Stimulated activated CD8-positive, alpha-beta memory T cell treated with anti-CD3 and anti-CD28 coated beads, Interleukin-12 subunit alpha, Interleukin-12 subunit beta, amount 100 ng/mL, for 1 hour (primary cell): ENCODE measurements at regions not wholly inside any gene's neighbourhood (a gene's known extent, or its start where the extent isn't known, plus 50 kb on each side); places are given as distances from the start of the nearest gene placed in this dataset.

Experiments
- DNase-seq: peaks from one replicate; pipeline ENCODE4 v3.0.0-alpha.2; 2020; ENCODE audit warnings: low read depth

- DNase-seq = no peak
Observed at GRCh38 chr18:77520767-77521166, 271.1 kb downstream of the GALR1 start.

DNA sequence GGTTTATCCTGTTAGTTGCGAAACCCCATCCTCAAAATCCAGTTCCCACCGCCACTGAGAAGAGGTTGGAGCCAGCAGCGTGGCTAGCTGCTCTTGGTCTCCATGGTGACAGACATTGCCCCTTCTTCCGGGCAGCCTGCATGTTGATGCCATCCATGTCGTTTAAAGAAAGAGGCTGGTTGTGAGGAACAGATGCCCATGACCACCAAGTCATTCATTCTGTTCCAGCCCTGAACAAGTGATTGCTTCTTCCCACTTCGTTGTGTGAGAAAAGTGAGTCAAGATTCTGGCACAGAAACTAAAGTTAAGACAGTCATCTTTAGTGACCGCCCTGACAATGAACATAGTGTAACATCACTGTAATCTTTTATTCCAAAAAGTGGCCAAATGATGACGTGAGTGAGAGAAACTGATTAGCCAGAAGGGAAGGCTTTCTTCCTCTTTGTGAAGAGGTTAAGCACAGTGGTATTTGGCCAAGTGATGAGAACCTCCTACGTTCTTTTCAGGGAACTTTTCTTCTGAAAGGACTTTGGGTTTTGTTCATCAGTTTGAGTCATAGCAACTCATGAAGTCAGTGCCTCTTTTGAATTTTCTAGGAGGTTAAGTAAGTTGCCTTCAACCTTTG lies 272.5 kb downstream of the GALR1 start:
- DNase-seq = no peak

DNA sequence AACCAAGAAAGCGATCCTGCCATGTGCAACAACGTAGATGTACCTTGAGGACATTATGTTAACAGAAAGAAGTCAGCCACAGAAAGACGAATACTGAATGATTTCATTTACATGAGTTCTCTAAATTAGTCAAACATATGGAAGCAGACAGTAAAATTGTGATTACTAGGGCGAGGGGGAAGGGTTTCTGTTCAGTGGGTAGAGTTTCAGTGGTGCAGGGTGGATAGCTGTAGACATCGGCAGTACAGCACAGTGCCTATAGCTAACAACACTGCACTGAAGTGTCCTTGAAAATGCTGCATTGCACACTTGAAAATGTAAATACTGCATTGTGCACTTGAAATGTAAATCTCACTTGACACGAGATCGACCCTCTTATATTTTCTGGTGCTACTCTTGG lies 275.3 kb downstream of the GALR1 start:
- DNase-seq = no peak

DNA sequence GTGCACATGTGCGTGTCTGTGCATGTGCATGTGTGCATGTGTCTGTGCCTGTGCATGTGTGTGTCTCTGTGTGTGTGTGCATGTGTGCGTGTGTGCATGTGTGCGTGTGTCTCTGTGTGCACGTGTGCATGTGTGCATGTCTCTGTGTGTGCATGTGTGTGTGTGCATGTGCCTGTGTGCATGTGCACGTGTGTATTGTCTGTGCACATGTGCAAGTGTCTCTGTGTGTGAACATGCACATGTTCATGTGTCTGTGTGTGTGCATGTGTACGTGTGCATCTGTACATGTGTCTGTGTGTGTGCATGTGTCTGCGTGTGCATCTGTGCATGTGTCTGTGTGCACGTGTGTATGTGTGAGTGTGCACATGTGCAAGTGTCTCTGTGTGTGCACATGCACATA lies 277.3 kb downstream of the GALR1 start:
- DNase-seq = no peak

- no peak for DNase-seq
Observed at GRCh38 chr18:77528872-77529271, 279.2 kb downstream of the GALR1 start.

DNA sequence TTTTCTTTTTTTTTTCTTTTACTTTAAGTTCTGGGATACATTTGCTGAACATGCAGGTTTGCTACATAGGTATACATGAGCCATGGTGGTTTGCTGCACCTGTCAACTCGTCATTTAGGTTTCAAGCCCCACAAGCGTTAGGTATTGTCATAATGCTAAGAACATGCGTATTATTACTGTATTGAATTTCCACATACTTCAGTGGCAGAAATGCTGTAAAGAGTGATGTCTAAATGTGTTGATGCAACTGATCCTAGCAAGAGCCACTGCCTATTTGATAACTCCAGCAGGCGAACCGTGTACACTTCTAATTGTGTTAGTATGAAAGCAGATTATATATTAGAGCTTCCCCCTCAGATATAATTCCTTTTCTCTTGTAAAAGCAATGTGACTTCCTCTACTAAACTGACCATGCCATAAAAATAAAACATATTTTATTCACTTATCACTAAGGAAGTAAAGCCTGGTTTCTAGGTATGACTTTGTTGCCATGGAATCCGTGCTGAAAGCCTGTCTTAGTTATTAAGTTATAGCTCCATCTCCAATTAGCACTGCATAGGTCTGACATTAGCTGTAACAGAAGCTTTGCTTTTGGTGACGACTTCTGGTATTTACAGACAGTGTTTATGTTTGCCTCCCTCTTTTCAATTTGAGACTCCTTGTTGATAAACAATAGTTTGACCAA lies 280.0 kb downstream of the GALR1 start:
- no peak for DNase-seq

GRCh38 chr18:77530732-77531131 lies 281.1 kb downstream of the GALR1 start:
- no peak for DNase-seq

GRCh38 chr18:77539860-77540259 lies 290.2 kb downstream of the GALR1 start:
- no peak for DNase-seq

DNA sequence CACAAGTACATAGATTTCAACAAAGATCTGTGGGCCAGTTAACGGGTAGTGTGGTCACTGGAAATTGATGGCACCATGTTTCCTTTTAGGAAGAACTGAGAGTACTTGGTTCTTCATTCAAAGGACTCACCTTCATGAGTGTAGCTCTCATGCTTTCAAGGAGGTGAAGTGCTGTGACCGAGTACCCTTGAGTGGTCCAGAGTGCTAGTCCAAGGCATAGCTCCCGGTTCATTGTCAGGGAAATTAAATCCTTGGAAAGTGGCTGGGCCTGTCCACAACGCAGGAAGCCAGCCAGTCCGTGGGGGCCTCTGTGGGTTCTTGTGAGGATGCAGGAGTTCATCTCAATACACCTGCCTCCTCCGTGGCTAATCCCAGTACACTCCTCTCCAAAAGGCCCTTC lies 295.1 kb downstream of the GALR1 start:
- no peak for DNase-seq

GRCh38 chr18:77547757-77548156 lies 298.1 kb downstream of the GALR1 start:
- no peak for DNase-seq

GRCh38 chr18:77548790-77549420 lies 299.3 kb downstream of the GALR1 start:
- no peak for DNase-seq

- DNase-seq = no peak
Observed at GRCh38 chr18:77550625-77551024, 301.0 kb downstream of the GALR1 start.

DNA sequence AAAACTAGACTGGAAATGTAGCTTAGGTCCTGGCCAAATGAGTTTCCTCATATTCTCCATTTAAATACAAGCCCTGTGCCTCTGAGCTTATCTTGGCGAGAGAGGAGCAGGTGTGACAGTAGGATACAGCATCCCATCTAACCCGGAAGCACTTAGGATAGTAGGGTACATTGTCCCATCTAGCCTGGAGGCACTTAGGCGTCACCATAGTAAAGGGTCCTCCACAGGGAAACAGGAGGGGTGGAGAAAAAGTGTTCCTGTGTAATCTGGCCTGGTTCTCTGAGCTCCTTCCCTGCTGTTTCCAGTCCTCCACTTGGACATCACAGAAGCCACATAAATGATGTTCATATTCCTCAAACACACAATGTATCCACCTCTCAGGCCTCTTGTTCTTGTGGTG lies 301.4 kb downstream of the GALR1 start:
- DNase-seq = no peak

DNA sequence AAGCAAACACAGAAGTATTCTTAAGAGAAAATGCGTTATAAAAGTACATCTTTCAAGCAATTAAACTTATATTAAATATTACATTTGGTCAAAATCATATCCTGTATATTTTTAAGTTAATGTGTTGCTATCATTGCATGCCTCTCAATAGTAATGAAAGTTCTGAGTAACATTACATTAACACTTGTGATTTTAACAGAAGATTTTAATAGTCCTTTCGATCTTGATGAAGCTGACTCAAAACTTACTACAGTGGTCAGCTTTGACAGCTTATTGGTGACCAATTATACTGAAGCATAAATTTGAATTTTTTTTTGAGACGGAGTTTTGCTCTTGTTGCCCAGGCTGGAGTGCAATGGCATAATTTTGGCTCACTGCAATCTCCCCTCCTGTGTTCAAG lies 303.3 kb downstream of the GALR1 start:
- no peak for DNase-seq

DNA sequence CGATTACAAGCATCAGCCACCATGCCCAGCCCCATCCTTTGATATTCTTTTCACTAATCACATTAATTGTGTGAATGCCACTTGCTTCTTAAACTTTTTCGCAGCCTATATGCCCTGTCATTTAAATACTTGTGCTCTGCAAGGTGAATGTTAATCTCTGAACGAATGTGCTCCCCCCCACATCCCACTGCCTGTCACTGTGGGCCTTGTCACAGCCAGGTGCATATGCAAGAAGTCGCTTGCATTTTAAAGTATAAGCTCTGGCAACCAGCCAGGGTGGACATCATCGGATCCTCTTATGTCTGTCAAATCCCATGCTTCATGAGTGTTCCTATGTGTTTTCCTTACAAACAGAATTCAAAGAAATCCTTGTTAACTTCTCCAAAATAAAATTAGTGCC lies 304.4 kb downstream of the GALR1 start:
- no peak for DNase-seq

GRCh38 chr18:77557046-77557587 lies 307.5 kb downstream of the GALR1 start:
- no peak for DNase-seq

DNA sequence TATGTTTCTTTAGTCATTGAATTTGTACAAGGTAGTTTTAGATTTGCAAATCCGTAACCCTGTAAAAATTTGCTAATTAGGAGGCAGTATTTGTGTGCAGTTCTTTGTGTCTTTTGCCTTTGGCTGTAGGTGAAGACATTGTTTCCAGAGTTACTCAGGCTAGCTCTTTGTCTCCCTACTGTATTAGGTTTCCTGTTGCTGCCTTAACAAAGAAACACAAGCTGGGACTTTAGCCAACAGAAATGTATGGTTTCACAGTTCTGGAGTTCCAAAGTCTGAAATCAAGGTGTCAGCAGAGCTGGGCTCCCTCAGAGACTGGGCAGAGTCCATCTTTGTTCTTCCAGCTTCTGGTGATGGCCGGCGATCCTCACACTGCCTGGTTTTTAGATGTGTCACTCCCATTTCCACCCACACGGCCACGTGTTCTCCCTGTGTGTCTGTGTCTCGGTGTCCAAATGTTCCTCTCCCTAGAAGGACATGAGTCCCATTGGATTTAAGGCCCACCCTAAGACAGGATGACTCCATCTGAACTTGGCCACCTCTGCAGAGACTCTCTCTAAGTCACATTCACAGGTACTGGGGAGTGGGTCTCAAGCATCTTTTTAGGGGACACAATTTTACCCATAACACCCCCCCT lies 309.7 kb downstream of the GALR1 start:
- no peak for DNase-seq

GRCh38 chr18:77560341-77560992 lies 310.8 kb downstream of the GALR1 start:
- DNase-seq = no peak

GRCh38 chr18:77566604-77567003 lies 317.0 kb downstream of the GALR1 start:
- DNase-seq = no peak

- no peak for DNase-seq
Observed at GRCh38 chr18:77567205-77567604, 317.6 kb downstream of the GALR1 start.

GRCh38 chr18:77571743-77572142 lies 322.1 kb downstream of the GALR1 start:
- DNase-seq = no peak

- DNase-seq = no peak
Observed at GRCh38 chr18:77572537-77572936, 322.9 kb downstream of the GALR1 start.
